HG03520 (cell line): ENCODE measurements at regions not wholly inside any gene's neighbourhood (a gene's known extent, or its start where the extent isn't known, plus 50 kb on each side); places are given as distances from the start of the nearest gene placed in this dataset.
"Not testable (repeated sequence)": the region's sequence is repeated elsewhere in the genome, so short reads cannot be mapped to it uniquely, and the experiment has no call there.

Experiments
- ATAC-seq: cut with Tn5 transposase; IDR thresholded peaks from one replicate; pipeline ENCODE4 v1.9.1; 2021; ENCODE audit warnings: mild to moderate bottlenecking, moderate library complexity; ENCODE audit not compliant: unreplicated experiment

DNA sequence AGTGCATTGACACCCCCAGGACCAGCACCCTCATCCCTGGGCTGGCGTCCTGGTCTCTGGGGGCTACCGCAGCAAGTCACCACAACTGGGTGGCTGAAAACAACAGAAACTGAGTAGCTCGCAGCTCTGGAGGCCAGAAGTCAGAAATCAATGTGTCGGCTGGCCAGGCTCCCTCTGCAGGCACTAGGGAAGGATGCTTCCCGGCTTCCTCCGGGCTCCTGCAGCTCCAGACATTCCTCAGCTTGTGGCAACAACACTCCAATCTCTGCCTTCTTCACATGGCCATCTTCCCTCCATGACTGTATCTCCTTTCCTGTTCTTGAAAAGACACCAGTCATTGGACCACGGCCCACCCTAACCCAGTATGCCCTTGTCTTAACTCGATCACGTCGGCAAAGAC is 224.2 kb downstream of the NPHP4 start:
- ATAC-seq: no peak

DNA sequence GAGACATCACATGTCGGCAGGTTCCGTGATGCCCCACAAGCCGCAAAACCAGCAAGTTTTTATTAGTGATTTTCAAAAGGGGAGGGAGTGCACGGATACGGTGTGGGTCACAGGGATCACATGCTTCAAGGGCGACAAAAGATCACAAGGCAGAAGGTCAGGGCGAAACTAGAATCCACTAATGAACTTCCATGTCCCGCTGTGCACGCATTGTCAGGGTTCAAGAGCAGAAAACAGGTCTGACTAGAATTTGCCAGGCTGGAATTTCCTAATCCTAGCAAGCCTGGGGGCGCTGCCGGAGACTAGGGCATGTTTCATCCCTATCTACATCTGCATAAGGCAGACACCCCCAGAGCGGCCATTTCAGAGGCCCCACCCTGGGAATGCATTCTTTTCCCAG is 225.2 kb downstream of the NPHP4 start:
- not testable (repeated sequence) for ATAC-seq

DNA sequence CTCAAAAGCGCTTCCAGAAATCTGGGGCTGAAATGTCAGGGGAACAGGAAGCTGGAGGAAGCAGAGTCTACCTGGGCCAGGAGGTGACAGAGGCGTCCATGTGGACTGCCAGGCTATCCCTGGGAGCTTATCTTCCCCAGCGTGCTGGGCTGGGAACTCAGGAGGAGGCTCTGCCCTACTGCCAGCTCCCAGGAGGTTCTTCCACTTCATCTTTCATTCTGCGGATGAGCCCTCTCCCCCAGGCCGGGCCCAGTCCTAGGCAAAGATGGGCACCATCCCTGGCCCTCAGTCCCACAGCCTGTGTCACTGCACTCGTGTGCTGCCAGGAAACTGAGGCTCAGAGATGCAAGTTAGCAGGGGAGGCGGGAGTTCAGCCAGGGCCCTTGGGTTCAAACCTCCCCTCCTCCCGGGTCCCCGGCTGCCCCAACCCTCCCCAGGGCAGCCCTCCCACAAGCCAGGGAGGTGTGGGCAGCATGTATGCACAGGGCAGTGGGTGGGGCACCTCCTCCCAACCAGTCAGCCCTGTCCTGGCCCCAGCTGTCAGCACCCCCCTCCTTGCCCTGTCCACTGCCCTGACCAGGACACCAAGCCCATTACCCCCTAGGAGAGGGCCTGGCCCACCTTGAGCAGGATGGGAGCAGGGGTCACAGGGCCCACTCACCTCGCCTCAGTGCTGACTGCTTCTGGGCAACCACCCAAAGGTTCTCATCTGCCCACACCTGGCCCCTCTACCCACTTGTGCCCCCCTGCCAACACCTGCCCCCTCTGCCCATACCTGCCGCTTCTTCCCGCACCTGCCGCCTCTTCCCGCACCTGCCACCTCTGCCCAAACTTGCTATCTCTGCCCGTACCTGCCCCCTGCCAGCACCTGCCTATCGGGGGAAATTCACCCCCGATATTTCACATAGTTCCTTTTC is 226.0 kb downstream of the NPHP4 start:
- no peak for ATAC-seq

DNA sequence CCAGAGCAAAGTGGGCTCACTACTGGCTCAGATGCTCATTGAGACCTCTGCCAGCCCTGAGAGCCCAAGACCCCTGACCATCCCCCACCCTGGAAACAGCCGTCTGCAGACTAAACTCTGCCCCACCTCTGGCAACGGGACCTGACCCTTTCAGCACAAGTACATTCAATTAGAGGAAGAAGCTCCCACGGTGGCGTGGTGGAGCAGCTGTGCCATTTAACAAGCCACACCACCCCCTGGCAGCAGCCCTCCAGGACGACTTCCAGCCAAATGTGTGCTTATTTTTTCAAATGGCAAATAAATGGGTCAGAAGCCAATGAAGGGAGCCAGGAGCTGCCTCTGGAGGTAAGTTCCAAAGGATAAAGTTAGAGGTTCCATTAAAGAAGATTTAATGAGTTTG is 226.7 kb downstream of the NPHP4 start:
- ATAC-seq: no peak

DNA sequence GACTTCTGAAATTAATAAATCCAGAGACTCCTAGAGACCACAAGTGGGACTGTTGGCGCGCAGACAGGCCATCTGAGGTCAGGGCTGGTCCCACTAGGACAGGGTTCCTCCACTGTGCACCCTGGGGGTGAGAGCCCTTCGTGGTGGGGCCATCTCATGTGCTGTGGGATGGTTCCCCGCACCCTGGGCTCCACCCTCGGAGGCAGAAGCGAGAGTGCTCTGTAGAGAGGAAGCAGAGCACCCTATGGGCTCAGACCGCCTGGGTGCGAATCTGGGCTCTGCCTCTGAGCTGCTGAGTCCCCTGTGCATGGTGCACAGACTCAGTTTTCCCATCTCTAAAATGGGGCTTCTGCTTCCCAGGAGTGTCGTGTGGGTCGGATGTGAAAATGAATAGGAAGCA is 227.3 kb downstream of the NPHP4 start:
- no peak for ATAC-seq

DNA sequence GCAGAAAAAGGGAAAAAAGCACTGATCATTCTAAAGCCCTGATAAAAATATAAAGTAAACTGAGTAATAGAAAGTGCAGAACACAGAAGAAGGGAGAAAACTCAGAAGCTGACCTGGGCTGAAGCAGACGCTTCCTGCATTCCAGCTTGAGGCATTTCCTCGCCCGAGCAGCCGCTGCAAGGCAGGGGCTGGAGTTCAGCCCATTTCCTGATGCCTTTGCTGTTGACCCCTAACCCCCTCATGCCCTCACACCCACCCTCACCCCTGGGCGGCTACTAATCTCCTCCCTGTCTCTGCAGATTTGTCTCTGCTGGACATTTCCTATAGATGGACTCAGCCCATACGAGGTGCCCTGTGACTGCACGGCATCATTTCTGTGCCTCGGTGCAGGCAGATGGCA is 227.8 kb downstream of the NPHP4 start:
- ATAC-seq: no peak

DNA sequence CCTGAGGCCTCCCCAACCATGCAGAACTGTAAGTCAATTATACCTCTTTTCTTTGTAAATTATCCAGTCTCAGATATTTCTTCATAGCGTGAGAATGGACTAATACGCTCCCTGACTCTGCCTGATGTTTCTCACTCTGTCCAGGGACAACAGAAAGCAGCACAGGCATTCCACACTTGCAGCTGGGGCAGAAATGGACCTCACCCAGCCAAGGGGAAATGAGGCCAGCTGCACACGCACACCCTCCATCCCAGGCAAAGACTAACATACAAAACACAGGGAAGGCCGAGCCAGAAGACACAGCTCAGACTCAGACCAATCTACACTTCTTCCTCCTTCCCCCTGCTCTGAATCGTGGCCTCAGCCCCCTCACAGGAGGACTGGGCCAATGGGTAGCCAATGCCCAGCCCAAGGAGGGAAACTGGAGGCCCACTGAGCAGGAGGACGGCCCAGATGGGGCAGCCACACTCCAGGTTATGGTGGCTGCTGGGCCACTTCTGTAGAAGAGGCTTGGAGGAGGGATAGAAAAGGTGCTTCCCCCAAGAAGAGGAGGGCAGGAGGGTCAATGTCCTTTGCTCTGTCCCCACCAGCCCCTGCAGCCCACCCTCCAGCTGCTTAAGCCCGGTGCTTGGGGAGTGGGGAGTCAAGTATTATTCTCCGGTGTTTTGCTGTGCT is 228.4 kb downstream of the NPHP4 start:
- no peak for ATAC-seq

DNA sequence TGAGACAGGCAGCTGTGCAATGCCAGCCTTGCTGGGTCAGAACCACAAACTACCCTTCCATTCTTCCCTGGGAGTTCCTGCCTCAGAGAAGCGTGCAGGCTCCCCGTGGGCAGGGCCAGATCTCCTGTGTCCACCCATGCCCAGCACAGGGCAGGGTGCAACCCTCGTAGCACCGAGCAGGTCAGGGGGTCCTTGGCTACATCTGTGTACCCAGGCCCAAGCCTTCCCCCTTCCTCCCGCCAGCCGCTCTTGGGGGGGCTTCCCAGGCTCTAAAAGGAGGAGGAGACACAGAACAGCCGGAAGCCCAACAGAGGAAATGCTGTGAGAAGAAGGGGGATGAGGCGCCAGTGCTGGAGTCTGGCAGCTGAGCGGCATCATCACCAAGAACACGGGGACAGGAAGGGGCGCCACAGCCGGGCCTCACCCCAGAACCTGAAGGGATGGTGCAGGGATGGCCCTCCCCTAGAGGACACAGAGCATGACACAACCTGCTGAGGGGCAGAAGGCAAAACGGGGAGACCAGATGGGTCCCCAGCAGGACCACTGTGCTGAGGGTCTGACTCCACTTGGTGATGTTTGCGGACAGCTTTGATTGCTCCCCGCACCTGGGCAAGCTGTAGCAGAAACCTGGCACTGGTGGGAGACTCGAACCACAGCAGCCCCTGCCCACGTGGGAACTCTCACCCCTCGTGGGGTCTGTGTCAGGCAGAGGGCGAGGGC is 233.2 kb downstream of the NPHP4 start:
- ATAC-seq: no peak

DNA sequence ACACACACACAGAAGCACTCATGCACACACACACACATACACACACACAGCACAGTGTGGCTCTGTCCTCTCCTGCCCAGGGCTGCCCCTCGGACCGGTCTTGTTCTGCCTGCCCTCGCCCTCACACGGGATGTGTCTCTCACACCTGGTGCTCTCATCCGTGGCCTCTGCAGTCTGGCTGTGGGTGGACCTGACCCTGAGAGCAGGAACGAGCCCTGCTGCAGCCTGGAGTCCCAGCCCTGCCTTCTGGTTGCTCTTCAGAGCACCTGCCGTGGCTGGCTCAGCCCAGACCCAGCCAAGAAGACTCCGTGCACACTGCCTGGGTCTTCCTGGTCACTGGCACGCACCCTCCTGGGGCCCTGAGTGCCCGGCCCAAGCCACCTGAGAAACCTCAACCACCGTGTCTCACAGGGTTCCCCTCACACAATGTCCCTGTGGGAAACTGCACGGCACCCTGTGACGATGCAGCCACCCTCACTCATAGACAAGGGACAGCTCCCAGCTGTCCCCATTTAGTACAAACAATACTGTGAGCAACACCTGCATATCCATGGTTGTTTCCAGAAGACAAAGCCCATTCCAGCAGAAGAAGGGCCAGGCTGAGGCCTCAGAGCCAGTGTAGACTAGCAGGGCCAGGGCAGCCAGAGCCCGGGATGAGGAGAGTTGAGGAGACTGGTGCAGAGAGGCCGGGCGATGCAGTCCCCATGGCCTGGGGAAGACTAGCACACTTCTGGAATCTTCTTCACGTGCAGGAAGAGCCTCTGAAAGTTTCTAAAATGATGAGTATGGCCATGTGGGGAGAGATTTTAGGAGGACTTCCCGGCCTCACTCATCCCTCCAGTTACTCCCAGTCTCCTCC is 234.0 kb downstream of the NPHP4 start:
- no peak for ATAC-seq

- ATAC-seq: no peak
Observed at GRCh38 chr1:5757187-5757805, 234.9 kb downstream of the NPHP4 start.

DNA sequence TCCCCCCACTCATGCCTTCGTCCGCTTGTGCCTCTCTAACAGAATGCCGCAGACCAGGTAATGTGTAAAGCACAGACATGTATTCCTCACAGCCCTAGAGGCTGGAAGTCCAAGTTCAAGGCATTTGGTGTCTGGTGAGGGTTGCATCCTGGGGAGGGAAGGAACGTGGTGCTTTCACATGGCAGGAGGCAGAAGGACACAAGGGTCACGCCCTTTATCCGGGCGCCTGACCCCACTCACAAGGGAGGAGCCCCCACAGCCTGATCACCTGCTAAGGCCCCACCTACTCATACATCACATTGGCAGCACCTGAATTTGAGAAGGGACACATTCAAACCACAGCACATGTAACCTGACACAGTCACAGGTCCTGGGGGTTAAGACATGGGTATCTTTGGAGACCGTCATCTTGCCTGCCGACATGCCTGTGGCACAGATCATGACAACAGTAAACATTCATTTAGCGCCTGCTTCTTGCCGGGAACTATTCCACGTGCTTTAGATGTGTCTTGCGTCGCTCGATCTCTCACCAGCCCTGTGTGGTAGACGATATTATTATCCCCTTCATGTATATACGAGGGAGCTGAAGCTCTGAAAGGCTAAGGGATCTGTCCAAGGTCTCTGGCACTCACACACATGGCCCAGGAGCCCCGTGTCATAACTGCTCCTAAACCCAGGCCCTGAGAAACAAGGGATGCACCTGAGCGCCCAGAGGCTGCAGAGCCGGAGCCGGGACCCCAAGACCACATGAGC is 235.6 kb downstream of the NPHP4 start:
- ATAC-seq: no peak

DNA sequence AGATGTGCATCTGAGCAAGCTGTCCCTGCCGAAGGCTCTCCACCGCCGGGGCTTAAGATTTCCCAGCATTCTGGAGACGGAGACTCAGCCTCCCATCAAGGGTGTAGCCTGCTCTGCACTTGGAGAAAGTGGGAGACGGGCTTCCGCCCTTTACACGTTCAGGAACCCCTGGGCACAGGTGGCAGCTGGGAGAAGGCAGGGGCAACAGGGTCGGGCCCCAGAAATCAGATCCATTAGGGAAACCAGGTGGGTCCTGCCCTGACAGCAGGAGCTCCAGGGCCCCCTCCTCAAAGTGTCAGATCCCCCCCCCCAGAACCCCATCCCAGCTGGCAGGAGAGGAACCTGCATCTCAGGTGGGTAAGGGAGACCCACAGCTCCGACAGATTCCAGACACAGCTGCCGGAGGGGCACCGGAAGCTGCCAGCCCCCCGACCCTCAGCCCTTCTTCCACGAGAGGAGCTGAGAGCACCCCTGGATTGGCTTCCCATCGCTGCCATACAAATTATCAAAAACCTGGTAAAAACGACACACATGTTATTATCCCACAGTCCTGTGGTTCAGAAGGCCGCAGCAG is 236.6 kb downstream of the NPHP4 start:
- ATAC-seq: no peak

GRCh38 chr1:5754817-5755551 is 237.2 kb downstream of the NPHP4 start:
- no peak for ATAC-seq

- ATAC-seq: no peak
Observed at GRCh38 chr1:5753549-5754421, 238.4 kb downstream of the NPHP4 start.

DNA sequence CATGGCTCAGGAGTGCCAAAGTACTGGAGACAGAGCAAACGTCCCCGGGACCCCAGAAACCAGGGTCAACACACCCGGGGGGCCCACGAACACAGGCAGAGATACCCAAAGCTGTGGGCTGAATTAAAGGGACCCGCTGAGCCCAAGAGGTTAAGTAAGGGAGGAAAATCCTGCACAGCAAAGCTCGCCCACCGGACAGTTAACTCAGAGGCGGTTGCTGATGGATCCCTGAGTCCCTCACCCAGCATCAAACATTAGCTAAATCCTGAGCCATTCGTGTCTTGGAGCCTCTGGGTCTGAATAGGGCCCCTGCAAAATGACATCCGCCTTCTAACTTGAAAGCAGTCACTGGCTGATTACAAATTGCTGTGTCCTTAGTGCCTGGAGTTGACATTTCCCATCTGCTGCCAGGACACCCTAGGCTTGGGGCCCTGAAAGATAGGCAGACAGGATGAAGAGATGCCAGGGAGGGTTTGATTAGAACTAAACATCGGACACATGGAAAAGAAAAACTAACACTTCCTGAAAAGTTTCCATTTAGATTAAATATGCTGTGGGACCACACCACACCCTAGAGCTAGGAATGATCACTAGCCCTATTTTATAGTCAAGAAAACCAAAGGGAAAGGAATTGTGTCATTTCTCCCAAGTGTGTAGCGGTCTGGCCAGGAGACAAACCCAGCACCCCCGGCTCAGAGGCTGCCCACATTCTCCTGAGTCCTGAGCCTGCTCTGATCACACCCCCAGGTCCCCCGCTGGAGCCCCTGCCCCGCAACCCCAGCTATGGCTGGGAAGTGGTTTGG is 239.3 kb downstream of the NPHP4 start:
- ATAC-seq: no peak

- no peak for ATAC-seq
Observed at GRCh38 chr1:5751833-5752745, 240.1 kb downstream of the NPHP4 start.
